ENCODE measurements at regions not wholly inside any gene's neighbourhood (a gene's known extent, or its start where the extent isn't known, plus 50 kb on each side); places are given as distances from the start of the nearest gene placed in this dataset.

DNA sequence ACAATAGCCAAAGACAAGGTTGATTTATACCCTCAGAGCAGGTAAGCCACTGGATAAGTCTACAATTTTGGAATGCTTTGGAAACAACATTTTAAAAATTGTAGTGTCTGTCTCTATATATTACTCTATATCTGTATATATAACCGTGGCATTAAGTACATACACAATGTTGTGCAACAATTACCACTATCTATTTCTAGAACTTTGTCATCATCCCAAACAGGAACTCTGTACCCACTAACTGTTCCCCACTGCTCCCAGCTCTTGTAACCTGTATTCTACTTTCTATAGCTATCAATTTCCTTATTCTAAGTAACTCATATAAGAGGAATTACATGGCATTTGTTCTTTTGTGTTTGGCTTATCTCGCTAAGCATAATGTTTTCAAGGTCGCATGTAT lies 78.2 kb upstream of the ASCC3 start:
- Mint-ChIP-seq H3K4me1 (peaks cover 2 to 4% of the 10 kb centered on the region in 2 experiments; a peak in 1 of 4 replicates), H3K27me3 (ENCODE audit: low read depth) (no peaks in the 10 kb centered on the region), H3K9me3 (no peaks in the 10 kb centered on the region), H3K36me3 (ENCODE audit: insufficient read depth in 1 of 3, low read depth in 3 of 3) (no peaks in the 10 kb centered on the region), H3K4me3 (no peak overlapping the region), H3K27ac (no peak overlapping the region)
- TF ChIP-seq, protein P1, sequence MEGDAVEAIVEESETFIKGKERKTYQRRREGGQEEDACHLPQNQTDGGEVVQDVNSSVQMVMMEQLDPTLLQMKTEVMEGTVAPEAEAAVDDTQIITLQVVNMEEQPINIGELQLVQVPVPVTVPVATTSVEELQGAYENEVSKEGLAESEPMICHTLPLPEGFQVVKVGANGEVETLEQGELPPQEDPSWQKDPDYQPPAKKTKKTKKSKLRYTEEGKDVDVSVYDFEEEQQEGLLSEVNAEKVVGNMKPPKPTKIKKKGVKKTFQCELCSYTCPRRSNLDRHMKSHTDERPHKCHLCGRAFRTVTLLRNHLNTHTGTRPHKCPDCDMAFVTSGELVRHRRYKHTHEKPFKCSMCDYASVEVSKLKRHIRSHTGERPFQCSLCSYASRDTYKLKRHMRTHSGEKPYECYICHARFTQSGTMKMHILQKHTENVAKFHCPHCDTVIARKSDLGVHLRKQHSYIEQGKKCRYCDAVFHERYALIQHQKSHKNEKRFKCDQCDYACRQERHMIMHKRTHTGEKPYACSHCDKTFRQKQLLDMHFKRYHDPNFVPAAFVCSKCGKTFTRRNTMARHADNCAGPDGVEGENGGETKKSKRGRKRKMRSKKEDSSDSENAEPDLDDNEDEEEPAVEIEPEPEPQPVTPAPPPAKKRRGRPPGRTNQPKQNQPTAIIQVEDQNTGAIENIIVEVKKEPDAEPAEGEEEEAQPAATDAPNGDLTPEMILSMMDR (conservative IDR thresholded peaks at IDR 0.05) = no peak
- H2AFZ ChIP-seq (ENCODE audit: low read length) = no peak overlapping the region
- H4K5ac ChIP-seq (ENCODE audit: insufficient read length, low read depth, low read length) = no peak overlapping the region
- no peaks in the 10 kb centered on the region for H4K20me1 ChIP-seq (ENCODE audit: control insufficient read depth, insufficient read depth, insufficient read length)
- H3K14ac ChIP-seq (ENCODE audit: insufficient read depth, low read length) = no peak overlapping the region
- no peaks in the 10 kb centered on the region for H3K23me2 ChIP-seq (ENCODE audit: insufficient read length, low read depth, low read length, poor library complexity, severe bottlenecking)
- no peaks in the 10 kb centered on the region for H3K79me2 ChIP-seq (ENCODE audit: insufficient read depth, low read length)
- H3K9ac ChIP-seq (ENCODE audit: extremely low read depth, insufficient read length, low read length) = no peak overlapping the region
- H3K4ac ChIP-seq (ENCODE audit: low read depth, low read length) = no peak overlapping the region
- no peak overlapping the region for H2AK5ac ChIP-seq (ENCODE audit: insufficient read length, low read length)
- no peaks in the 10 kb centered on the region for H3K4me1 ChIP-seq (ENCODE audit: insufficient read depth, low read length)
- H2BK5ac ChIP-seq (ENCODE audit: insufficient read length, low read length) = no peak overlapping the region
- no peaks in the 10 kb centered on the region for H3K9me3 ChIP-seq (ENCODE audit: control insufficient read depth, low read depth, low read length)
- no CpG with 5 or more reads among the region's 3 CpGs for WGBS (ENCODE audit: extremely low coverage, insufficient read length, low lambda C conversion rate)
- H2BK20ac ChIP-seq (ENCODE audit: low read depth, low read length, poor library complexity, severe bottlenecking) = no peak overlapping the region
- no peak overlapping the region for H4K8ac ChIP-seq (replicated peaks; ENCODE audit: insufficient read length, low read depth, low read length)
- no peaks in the 10 kb centered on the region for H3K79me1 ChIP-seq (ENCODE audit: insufficient read depth, low read depth, low read length, poor library complexity, severe bottlenecking)
- no peak overlapping the region for H3K56ac ChIP-seq (ENCODE audit: insufficient read length, low read depth, low read length)
- H3K23ac ChIP-seq (ENCODE audit: insufficient read length, low read depth, low read length) = no peak overlapping the region
- H2BK15ac ChIP-seq (ENCODE audit: low read depth, low read length) = no peak overlapping the region
- no peak overlapping the region for H2BK120ac ChIP-seq (ENCODE audit: low read depth, low read length, poor library complexity, severe bottlenecking)
- no peak overlapping the region for H3T11ph ChIP-seq (ENCODE audit: low read length)
- H3K27me3 ChIP-seq (ENCODE audit: insufficient read depth, low read length) = no peaks in the 10 kb centered on the region
- H2BK12ac ChIP-seq (ENCODE audit: insufficient read length, low read depth, low read length) = no peak overlapping the region
- DNase-seq = no peak
- H3K18ac ChIP-seq (ENCODE audit: insufficient read length, low read depth, low read length) = no peak overlapping the region
- no peak overlapping the region for H3K27ac ChIP-seq (ENCODE audit: insufficient read length, low read depth, low read length)
- no peak overlapping the region for H4K91ac ChIP-seq (ENCODE audit: insufficient read length, low read depth, low read length)
- no peak overlapping the region for H3K4me2 ChIP-seq (ENCODE audit: insufficient read depth, insufficient read length, low read length)

Measured in H9 (cell line).